ENCODE measurements at regions not wholly inside any gene's neighbourhood (a gene's known extent, or its start where the extent isn't known, plus 50 kb on each side); places are given as distances from the start of the nearest gene placed in this dataset.

DNA sequence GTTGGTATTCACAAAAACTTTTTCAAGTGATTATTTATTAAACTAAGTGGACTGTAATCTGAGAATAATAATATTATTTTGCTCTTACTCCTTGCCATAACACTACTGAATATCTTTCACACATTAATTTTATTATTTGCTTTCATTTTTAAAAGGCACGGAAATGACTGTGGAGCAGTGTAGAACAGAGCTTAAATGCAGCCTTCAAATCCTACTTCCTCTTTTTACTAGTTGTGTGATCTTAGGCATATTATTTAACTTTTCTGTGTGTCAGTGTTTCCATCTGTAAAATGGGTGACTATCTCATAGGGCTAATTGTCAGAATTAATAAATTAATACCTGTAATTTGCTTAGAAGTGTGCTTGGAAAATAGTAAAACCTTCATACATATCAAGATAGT lies 55.5 kb upstream of the SLC8A1 start:
- Histone ChIP-seq H3K27me3 (ENCODE audit: control insufficient read depth, insufficient read depth, low read length) (no peaks in the 10 kb centered on the region), H3K4me3 (ENCODE audit: insufficient read depth, low read depth, low read length) (no peak overlapping the region), H3K36me3 (replicated peaks; ENCODE audit: control insufficient read depth, insufficient read depth, low read length) (no peaks in the 10 kb centered on the region)
- no peak for DNase-seq

DNA sequence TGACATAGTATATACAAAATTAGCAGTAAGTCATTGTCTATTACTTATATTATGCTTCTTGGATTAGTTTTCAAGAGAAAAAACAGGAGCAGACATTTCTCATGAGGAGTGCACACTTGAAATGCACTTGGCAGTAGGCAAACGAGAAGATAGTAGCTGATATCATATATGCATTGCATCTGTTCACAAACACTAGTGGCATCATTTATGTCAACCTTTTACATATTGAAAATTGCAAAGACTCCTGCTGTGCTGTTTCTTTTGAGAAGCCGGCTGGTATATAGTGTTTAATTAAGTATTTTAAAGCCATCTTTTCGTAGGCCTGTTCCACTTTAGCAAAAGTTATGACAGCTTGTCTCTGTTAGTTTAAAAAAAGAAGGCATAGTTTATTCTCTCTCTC lies 58.4 kb upstream of the SLC8A1 start:
- Histone ChIP-seq H3K27me3 (ENCODE audit: control insufficient read depth, insufficient read depth, low read length) (no peaks in the 10 kb centered on the region), H3K4me3 (ENCODE audit: insufficient read depth, low read depth, low read length) (no peak overlapping the region), H3K36me3 (replicated peaks; ENCODE audit: control insufficient read depth, insufficient read depth, low read length) (no peaks in the 10 kb centered on the region)
- DNase-seq = no peak

DNA sequence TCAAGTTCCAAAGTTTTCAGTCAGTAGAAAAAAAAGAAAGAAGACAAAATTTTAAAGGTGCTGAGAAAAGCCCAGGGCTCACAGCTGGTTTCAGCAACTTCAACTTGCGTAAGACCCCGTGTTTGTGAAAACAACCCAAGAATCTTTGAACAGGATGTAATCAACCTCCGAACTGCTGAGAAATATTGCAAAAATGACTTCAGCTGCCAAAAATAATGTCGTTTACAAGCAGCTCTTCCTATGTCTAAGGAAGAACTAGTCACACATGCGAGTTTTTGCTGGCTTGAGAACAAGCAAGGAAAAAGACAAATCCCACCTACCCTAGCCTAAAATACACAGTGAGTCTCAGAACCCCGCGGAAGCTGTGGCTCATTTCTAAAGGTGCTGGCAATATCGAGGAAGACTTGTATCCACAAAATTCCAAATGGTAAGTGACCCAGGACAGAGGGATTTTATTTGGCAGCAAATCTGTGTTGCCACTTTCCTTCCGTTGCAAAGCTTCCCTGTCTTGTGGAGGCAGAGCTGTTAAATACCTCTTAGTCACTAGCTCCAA lies 59.8 kb upstream of the SLC8A1 start:
- no peak for DNase-seq
- H3K4me3 ChIP-seq (ENCODE audit: insufficient read depth, low read depth, low read length) = no peak overlapping the region

DNA sequence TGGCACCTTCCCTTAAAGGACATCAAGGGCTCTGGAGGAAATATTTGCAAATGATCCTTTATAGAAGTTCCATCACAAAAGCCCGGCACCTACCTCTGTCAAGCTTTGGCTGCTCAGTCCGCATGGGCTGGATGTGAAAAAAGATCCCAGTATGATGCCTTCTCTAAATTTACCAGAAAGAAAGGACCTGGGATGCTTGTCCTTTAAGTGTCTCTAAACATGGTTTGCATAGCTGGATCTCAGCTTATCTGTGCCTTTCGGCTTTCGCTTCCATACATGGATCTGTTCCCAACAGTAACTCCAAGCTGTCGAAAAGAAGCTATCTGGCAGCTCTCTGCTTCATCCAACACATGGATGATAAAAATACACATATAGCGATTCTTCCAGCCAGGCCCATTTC lies 60.4 kb upstream of the SLC8A1 start:
- DNase-seq = no peak
- Histone ChIP-seq H3K4me3 (ENCODE audit: insufficient read depth, low read depth, low read length) (no peak overlapping the region), H3K27me3 (ENCODE audit: control insufficient read depth, insufficient read depth, low read length) (no peaks in the 10 kb centered on the region), H3K36me3 (replicated peaks; ENCODE audit: control insufficient read depth, insufficient read depth, low read length) (no peaks in the 10 kb centered on the region)

More for the DNA sequence above, 59.8 kb upstream of the SLC8A1 start:
- H3K36me3 ChIP-seq (replicated peaks; ENCODE audit: control insufficient read depth, insufficient read depth, low read length) = no peaks in the 10 kb centered on the region
- no peaks in the 10 kb centered on the region for H3K27me3 ChIP-seq (ENCODE audit: control insufficient read depth, insufficient read depth, low read length)

DNA sequence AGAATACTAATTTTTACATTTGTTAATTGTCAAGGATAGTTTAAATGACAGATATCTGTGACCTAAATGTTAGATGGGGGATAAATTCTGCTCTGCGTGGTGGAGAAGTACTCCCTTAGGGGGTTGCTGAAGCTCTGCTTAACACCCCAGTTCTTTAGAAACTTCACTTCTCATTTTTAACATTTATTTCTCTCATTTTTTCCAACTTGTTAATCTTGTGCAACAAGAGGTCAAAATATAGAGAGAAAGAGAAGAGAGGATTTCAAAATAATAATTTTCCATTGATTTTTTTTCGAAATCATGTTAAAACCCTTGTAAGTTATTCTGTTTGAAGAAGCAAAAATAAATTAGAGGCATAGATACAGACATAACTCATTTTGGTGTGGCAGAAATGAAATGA lies 61.3 kb upstream of the SLC8A1 start:
- Histone ChIP-seq H3K27me3 (ENCODE audit: control insufficient read depth, insufficient read depth, low read length) (no peaks in the 10 kb centered on the region), H3K4me3 (ENCODE audit: insufficient read depth, low read depth, low read length) (no peak overlapping the region), H3K36me3 (replicated peaks; ENCODE audit: control insufficient read depth, insufficient read depth, low read length) (no peaks in the 10 kb centered on the region)
- DNase-seq = no peak

DNA sequence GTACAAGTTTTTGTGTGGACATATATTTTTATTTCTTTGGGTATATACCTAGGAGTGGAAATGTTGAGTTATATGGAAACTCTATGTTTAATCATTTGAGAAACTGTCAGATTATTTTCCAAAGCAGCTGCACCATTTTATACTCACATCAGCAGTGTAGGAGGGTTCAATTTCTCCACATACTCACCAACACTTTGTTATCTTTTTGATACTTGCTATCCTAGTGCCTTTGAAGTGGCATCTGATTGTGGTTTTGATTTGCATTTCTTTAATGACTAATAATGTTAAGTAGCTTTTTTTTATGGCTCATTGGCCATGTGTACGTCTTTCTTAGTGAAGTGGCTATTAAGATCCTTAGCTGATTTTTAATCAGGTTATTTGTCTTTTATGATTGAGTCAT lies 64.7 kb upstream of the SLC8A1 start:
- Histone ChIP-seq H3K27me3 (ENCODE audit: control insufficient read depth, insufficient read depth, low read length) (no peaks in the 10 kb centered on the region), H3K36me3 (replicated peaks; ENCODE audit: control insufficient read depth, insufficient read depth, low read length) (no peaks in the 10 kb centered on the region), H3K4me3 (ENCODE audit: insufficient read depth, low read depth, low read length) (no peak overlapping the region)
- no peak for DNase-seq

DNA sequence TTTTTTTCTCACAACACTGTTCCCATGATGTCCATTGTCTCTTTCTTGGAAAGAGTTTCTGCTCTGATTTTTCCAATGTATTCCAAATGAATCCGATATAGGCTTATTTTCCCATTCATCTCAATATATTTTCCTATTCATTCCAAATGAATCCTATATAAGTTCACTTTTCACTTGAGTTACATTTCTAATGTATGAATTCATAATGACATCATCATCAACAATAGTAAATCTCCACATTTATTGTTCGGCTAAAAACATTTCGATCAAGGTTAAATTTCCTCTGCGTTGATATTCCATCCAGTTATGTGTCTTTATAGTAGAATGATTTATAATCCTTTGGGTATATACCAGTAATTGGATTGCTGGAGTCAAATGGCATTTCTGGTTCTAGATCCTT lies 76.7 kb upstream of the SLC8A1 start:
- DNase-seq = no peak
- Histone ChIP-seq H3K4me3 (ENCODE audit: insufficient read depth, low read depth, low read length) (no peak overlapping the region), H3K36me3 (replicated peaks; ENCODE audit: control insufficient read depth, insufficient read depth, low read length) (no peaks in the 10 kb centered on the region), H3K27me3 (ENCODE audit: control insufficient read depth, insufficient read depth, low read length) (no peaks in the 10 kb centered on the region)

DNA sequence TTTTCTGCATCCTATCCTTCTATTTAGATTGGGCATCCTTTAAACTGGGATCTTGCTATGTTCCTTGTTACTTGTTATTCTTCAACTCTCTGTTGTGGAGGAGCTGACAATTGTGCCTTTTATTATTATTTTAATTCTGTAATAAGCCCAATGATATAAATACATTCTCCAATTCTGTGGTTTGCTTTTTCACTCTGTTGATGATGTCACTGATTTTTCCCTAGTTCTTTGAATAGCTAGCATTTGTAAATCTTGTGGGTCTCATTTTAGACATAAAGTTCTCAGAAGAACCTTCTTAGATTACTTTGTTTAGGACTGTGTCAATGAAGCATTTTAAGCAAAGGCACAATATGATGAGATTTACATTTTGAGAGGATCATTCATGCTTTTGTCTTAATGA lies 79.5 kb upstream of the SLC8A1 start:
- Histone ChIP-seq H3K36me3 (replicated peaks; ENCODE audit: control insufficient read depth, insufficient read depth, low read length) (no peaks in the 10 kb centered on the region), H3K27me3 (ENCODE audit: control insufficient read depth, insufficient read depth, low read length) (no peaks in the 10 kb centered on the region), H3K4me3 (ENCODE audit: insufficient read depth, low read depth, low read length) (no peak overlapping the region)
- DNase-seq = no peak

DNA sequence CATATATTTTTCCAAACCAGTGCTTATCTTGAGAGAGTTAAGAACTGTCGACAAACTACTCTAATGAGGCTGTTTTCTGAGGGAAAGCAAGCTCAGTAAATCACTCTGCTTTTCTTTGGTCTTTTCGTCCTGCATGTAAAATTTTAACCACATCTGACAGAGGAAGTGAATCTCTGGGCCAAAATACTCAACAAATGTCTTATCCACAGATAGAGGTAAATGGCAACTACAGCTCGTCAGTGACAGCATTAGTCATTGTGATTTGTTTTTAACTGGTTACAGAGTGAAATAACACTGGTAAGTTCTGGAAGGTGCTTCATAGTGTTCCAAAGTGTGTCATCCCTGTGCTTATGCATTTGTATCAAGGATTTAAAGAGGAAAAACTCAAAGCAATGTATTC lies 82.6 kb upstream of the SLC8A1 start:
- no peak for DNase-seq
- Histone ChIP-seq H3K27me3 (ENCODE audit: control insufficient read depth, insufficient read depth, low read length) (no peaks in the 10 kb centered on the region), H3K36me3 (replicated peaks; ENCODE audit: control insufficient read depth, insufficient read depth, low read length) (no peaks in the 10 kb centered on the region), H3K4me3 (ENCODE audit: insufficient read depth, low read depth, low read length) (no peak overlapping the region)

DNA sequence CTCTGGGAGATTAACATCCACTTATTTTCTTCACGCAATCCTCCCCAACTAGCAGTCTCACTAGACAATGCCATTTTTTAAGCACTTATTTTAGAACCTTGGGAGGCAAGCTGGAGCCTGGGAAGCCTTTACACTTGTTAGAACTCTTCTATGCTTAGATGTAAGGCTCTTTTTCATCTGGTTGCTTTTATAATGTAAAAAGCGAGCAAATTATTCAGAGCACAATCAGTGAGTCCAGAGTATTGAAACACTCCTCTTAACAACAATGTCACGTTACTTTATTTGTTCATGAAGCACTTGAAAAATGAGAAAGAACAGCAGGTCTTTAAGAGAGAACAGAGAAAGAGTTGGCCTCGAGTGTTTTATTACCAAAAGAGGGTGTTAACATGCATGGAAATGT lies 84.1 kb upstream of the SLC8A1 start:
- H3K36me3 ChIP-seq (replicated peaks; ENCODE audit: control insufficient read depth, insufficient read depth, low read length) = no peaks in the 10 kb centered on the region
- H3K27me3 ChIP-seq (ENCODE audit: control insufficient read depth, insufficient read depth, low read length) = no peaks in the 10 kb centered on the region
- no peak for DNase-seq
- H3K4me3 ChIP-seq (ENCODE audit: insufficient read depth, low read depth, low read length) = no peak overlapping the region

DNA sequence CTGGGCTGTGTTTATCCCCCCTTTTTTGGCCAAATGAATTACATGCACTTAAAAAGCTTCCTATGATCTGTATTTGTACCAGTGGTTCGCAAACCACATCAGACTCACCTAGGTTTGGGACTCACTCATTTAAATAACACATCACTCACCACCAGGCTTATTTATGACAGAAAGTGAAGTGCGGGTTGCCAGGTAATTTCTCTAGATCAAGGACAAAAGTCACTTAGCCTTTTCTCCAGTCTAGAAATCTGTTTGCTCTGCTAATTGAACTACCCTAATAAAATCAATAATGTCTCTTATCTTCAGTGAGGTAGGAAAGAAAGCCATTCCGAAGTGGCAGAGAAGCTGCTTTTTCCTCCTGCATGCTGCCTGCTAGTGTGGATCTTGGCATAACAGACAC lies 88.1 kb upstream of the SLC8A1 start:
- Histone ChIP-seq H3K36me3 (replicated peaks; ENCODE audit: control insufficient read depth, insufficient read depth, low read length) (no peaks in the 10 kb centered on the region), H3K4me3 (ENCODE audit: insufficient read depth, low read depth, low read length) (no peak overlapping the region), H3K27me3 (ENCODE audit: control insufficient read depth, insufficient read depth, low read length) (no peaks in the 10 kb centered on the region)
- no peak for DNase-seq

DNA sequence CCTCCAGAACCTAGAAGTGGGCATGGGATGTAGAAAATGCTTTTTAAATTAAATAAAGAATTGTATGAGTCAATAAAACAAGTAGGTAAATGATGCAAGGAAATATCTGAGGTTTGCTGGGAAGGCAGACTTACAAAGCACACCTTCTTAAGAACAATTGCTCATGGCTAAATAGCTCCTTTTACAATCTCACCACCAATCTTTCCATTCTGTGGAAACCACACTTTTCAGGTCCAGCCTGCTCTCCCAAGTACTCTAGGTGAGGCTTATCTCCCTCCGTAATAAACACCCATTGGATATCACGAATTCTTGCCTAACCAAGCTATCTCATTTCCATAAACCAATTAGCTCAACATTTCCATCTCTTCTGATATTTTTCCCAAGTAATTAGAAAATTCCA lies 91.5 kb upstream of the SLC8A1 start:
- no peak overlapping the region for H3K4me3 ChIP-seq (ENCODE audit: insufficient read depth, low read depth, low read length)
- H3K27me3 ChIP-seq (ENCODE audit: control insufficient read depth, insufficient read depth, low read length) = no peaks in the 10 kb centered on the region
- no peaks in the 10 kb centered on the region for H3K36me3 ChIP-seq (replicated peaks; ENCODE audit: control insufficient read depth, insufficient read depth, low read length)
- DNase-seq = no peak

DNA sequence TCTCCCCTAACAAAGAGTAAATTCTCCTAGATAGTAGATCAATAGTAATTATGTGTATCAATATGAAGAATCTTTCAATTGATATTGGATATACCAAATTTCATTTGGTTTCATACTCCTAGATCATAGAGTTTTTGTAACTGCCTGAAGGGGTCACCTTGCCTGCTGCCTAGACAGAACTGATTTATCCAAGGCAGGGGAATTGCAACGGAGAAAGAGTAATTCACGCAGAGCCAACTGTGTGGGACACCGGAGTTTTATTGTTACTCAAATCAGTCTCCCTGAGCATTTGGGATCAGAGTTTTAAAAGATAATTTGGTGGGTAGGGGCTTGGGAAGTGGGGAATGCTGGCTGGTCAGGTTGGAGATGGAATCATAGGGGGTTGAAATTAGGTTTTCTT lies 92.2 kb upstream of the SLC8A1 start:
- no peak for DNase-seq
- Histone ChIP-seq H3K36me3 (replicated peaks; ENCODE audit: control insufficient read depth, insufficient read depth, low read length) (no peaks in the 10 kb centered on the region), H3K27me3 (ENCODE audit: control insufficient read depth, insufficient read depth, low read length) (no peaks in the 10 kb centered on the region), H3K4me3 (ENCODE audit: insufficient read depth, low read depth, low read length) (no peak overlapping the region)

DNA sequence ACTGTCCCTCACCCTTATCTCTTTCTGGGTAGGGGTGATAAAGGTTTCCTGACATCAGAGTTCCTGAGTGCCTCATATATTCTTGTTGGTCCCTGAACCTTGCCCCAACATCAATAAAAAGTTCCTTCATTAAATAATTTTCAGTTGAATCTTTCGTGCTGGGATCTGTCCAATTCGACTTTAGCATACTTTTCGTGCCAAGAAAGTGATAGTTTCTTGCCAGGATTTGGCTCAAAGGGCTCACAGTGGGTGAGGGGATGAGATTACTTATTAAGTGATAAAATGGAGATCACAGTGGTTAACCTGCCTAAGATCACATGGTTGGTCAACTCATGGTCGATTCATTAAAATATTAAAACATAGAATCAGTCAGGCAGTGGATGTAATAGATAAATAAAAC lies 93.8 kb upstream of the SLC8A1 start:
- no peaks in the 10 kb centered on the region for H3K36me3 ChIP-seq (replicated peaks; ENCODE audit: control insufficient read depth, insufficient read depth, low read length)
- H3K27me3 ChIP-seq (ENCODE audit: control insufficient read depth, insufficient read depth, low read length) = no peaks in the 10 kb centered on the region
- no peak overlapping the region for H3K4me3 ChIP-seq (ENCODE audit: insufficient read depth, low read depth, low read length)
- DNase-seq = no peak

DNA sequence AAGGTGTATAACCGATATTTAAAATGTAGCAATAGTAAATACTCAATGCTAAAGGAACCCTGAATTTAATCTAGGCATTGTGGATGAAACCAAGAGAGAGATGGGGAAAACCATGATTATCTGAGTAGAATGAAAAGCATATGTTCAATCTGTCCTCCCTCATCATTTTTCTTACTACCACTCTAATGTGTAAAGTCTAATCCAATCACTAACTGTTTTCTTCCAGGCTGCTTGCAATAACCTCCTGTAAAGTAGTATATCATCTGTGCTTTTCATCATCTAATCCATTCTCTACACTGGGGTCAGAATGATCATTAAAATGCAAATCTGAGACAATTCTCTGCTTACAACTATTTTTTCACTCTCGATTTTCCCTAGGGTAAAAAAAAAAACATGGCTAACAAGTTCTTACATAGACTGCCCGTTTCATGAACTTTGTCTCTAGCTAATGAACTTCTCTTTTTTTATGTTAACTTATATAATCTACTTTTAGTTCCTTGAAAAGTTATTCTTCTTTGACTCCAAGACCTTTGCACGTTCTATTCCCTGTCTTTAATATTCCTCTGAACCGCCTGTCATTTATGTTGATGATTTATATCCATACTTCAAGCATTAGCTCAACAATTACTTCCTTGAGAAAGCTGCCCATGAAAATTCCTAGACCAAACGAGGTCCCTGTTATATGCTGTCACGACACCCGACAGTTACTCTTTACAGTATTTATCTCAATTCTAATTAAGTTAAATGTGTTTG lies 94.7 kb upstream of the SLC8A1 start:
- DNase-seq = no peak
- H3K27me3 ChIP-seq (ENCODE audit: control insufficient read depth, insufficient read depth, low read length) = no peaks in the 10 kb centered on the region
- H3K36me3 ChIP-seq (replicated peaks; ENCODE audit: control insufficient read depth, insufficient read depth, low read length) = no peaks in the 10 kb centered on the region
- H3K4me3 ChIP-seq (ENCODE audit: insufficient read depth, low read depth, low read length) = no peak overlapping the region

DNA sequence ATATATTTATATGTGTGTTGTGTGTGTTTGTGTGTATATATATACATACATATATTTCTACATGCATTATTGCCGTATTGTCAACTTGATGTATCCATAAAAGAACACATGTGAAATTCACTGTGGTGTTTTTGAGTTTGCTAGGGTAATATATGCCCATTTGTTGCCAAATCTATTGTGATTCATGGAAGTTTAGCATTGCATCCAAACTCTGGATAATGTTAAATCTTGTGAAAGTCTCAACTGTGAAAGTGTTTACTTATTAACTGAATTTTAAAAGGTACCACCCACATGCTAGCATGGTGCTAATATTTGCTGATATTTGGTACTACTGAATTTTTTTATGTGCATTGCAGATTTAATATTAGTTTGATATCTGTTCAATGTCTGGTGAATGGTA lies 96.6 kb upstream of the SLC8A1 start:
- no peaks in the 10 kb centered on the region for H3K36me3 ChIP-seq (replicated peaks; ENCODE audit: control insufficient read depth, insufficient read depth, low read length)
- H3K27me3 ChIP-seq (ENCODE audit: control insufficient read depth, insufficient read depth, low read length) = no peaks in the 10 kb centered on the region
- no peak overlapping the region for H3K4me3 ChIP-seq (ENCODE audit: insufficient read depth, low read depth, low read length)
- DNase-seq = no peak
